Hepatic stellate cell (primary cell): ENCODE measurements at regions not wholly inside any gene's neighbourhood (a gene's known extent, or its start where the extent isn't known, plus 50 kb on each side); places are given as distances from the start of the nearest gene placed in this dataset.
"Not testable (repeated sequence)": the region's sequence is repeated elsewhere in the genome, so short reads cannot be mapped to it uniquely, and the experiment has no call there.

Experiments
- DNase-seq: peaks from one replicate; pipeline ENCODE4 v3.0.0; 2011; ENCODE audit warnings: low spot score

- peak; percentile 84 for DNase-seq
Observed at GRCh38 chr11:16605894-16606783, 132.3 kb upstream of the C11orf58 start.

DNA sequence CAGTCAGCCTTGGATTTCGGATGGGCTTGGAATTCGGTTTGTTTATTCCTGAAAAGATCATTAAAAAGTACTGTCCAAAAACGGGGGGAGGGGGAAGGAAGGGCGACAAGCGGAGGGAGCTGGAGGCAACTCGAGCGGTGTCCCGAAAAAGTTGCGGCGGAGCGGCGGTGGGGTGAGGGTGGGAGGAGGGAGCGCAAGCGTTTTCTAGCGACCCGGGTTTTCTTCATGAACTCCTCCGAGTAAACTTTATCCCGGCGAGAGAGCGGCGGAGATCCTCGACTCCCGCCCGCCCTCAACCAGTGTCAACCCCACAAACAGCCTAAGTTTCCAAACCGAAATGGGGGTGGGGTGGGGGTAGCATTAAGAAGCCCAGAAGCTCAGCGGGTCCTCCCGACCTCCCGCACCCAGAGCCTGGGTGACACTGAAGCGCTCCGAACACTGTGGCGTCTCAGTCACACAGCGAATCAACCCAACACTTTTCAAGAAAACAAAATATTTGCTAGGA lies 133.0 kb upstream of the C11orf58 start:
- DNase-seq, result peak; percentile 43

GRCh38 chr11:16604794-16605388 lies 133.6 kb upstream of the C11orf58 start:
- peak; percentile 61 for DNase-seq

GRCh38 chr11:16603890-16604793 lies 134.3 kb upstream of the C11orf58 start:
- DNase-seq, result peak; percentile 64

- DNase-seq, result peak; percentile 13
Observed at GRCh38 chr11:16603245-16603644, 135.2 kb upstream of the C11orf58 start.

- DNase-seq, result no peak
Observed at GRCh38 chr11:16598906-16599305, 139.5 kb upstream of the C11orf58 start.

DNA sequence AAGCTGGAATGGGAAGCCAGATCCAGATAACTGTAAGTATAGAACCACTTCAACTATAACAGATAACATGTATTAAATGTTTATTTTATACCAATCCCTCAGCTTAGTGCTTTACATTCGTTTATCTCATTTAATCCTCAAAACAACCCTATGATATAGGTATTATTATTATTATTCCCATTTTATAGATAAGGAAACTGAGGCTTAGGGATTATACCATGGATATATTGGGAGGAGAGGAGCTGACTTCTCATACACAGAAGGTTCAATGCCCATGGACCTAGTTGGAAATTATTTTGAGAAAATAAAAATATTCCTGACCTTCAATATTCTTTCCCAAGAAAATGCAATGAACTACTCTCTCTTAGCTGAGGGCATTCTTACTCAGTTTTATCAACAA lies 140.4 kb upstream of the C11orf58 start:
- DNase-seq, result no peak

- no peak for DNase-seq
Observed at GRCh38 chr11:16596231-16596630, 142.2 kb upstream of the C11orf58 start.

GRCh38 chr11:16591157-16591556 lies 147.3 kb upstream of the C11orf58 start:
- DNase-seq, result no peak

DNA sequence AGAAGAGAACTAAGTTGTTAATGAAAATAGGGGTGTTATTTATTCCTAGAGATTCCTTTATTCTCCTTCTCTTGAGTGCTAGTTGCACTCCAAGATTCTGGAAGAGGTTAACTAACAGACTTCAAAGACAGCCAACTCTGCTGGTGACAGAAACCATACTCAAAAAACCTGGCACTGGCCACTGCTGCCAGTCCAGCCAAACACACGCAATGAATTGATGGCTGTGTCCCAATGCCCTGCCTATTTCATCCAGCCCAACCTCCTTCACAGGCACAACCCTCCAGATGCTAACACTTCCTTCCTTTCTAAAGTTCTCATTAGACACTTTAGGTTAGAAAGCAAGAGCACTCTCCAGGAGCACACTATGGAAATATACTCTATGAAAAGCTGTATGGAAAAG lies 150.8 kb upstream of the C11orf58 start:
- DNase-seq, result no peak

DNA sequence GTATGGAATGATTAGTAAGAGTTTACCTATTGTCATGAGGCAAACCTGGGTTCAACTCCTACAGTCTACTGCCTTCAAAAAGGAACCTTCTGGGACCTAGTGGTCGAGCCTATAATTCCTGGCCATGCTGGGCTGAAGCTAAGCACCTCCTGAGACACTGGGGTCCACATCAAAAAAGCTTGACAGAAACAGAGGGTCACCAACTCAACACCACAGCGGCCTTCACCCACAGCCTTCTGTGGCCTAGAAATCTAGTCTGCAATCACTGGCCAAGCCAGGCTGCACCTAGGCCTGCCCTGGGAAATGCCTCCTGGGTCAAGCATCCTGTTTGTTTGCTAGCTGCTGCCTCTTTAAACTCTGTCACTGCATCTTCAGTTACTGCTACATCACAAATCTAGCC lies 153.9 kb upstream of the C11orf58 start:
- no peak for DNase-seq

DNA sequence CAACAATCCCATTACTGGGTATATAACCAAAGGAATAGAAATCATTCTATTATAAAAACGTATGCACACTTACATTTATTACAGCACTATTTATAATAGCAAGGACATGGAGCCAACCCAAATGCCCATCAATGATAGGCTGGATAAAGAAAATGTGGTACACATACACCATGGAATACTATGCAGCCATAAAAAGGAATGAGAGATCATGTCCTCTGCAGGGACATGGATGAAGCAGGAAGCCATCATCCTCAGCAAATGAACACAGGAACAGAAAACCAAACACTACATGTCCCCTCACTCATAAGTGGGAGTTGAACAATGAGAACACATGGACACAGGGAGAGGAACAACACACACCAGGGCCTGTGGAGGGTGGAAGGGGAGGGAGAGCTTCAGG lies 157.4 kb upstream of the C11orf58 start:
- not testable (repeated sequence) for DNase-seq

DNA sequence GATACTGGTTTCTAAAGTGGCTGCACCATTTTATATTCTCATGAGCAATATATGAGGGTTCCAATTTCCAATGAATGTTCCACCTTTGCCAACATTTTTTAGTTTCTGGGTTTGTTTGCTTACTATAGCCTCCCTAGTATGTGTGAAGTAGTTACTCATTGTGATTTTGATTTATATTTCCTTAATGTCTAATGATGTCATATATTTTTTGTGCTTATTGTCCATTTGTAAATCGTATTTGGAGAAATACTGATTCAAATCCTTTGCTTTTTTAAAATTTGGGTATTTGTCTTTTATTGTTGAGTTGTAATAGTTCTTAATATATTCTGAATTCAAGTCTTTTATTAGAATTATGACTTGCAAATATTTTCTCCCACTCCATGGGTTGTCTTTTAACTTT lies 161.0 kb upstream of the C11orf58 start:
- DNase-seq, result no peak

DNA sequence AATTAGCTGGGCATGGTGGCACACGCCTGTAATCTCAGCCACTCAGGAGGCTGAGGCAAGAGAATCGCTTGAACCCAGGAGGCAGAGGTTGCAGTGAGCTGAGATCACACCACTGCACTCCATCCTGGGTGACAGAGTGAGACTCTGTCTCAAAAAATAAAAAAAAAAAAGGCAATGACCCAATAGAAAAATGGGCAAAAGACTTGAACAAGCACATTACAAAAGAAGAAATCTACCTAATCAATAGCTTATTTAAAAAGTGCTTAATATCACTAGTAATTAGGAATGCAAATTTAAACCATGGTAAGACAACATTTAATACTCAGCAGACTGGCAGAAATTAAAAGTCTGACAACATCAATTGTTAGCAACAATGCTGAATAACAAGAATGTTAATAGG lies 163.6 kb upstream of the C11orf58 start:
- DNase-seq, result not testable (repeated sequence)

GRCh38 chr11:16572945-16573344 lies 165.5 kb upstream of the C11orf58 start:
- no peak for DNase-seq

DNA sequence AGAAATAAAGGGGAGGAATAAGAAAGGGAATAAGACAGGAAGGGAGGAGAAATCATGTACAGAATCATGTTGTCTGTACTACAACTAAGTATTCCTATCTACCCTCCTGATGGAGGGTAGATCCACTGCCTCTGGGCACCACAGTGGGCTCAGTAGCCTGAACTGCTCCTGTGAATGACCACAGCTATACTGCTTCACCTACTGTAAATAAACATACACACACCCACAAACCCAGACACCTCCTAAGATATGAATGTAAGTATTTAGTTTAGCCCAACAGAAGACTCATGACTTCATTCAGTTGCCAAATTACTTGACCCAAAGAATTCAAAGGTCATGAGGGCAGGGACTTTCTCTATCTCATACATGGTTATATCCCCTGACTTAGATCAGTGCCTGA lies 177.3 kb upstream of the C11orf58 start:
- DNase-seq, result no peak

GRCh38 chr11:16558494-16558893 lies 180.0 kb upstream of the C11orf58 start:
- DNase-seq, result no peak

DNA sequence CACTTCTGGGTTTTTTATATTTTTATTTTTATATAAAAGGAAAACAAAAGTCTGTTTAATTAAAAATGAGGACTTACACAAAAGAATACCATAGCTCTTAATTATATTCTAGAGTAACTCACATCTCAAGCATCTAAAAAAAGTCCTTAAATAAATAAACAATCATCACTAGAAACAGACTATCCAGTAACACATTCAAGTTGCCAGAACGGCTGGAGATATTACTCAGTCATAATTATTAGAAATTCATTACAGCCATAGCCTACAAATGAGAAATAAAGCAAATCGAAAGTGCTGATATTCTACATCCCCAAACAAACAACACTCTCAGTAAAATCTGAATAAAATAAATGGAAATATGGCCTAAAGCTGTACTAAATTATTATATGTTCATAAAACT lies 182.5 kb upstream of the C11orf58 start:
- DNase-seq, result no peak

DNA sequence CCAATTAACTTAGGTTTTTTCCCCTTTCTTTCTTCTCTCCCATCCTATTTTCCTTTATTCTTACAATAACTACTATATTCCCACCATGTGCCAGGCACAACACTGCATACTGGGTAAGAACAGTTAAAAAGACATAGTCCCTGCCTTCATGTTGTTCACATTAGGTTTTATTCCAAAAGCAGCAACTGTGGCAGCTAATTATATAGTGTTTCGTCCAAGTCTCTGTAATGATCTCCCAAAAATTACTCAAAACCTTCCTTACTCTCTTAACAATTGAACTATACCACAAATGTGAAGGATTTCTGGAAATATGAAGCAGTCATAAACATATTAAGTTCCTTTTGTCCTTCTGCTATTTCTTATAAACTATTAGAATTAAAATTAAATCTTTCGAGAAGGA lies 184.1 kb upstream of the C11orf58 start:
- DNase-seq, result no peak

GRCh38 chr11:16547879-16548278 lies 190.6 kb upstream of the C11orf58 start:
- DNase-seq, result no peak

GRCh38 chr11:16543642-16544041 lies 187.3 kb upstream of the SOX6 start:
- DNase-seq, result no peak

GRCh38 chr11:16542353-16542752 lies 186.0 kb upstream of the SOX6 start:
- DNase-seq, result no peak
